Gastroesophageal sphincter (tissue), 4 donors: ENCODE measurements at regions not wholly inside any gene's neighbourhood (a gene's known extent, or its start where the extent isn't known, plus 50 kb on each side); places are given as distances from the start of the nearest gene placed in this dataset.

Source experiments
- ATAC-seq: fragments of 150-250 bp; one replicate; pipeline ENCODE4 v1.9.1; 2016; ENCODE audit warnings: mild to moderate bottlenecking, moderate library complexity
- H3K27ac ChIP-seq, 4 donors: fragments of 200-600 bp; sonication (generic) in 3 of 4; 1 replicate in 3 of 4; 2 replicates in 1 of 4; pipeline ENCODE4 v1.5.1; 2016 to 2019
- H3K27me3 ChIP-seq: fragments of 200-600 bp; sonication (generic); one replicate; pipeline ENCODE4 v1.5.1; 2019
- H3K36me3 ChIP-seq, 2 donors: fragments of 200-600 bp; sonication (generic); one replicate each; pipeline ENCODE4 v1.5.1; 2019; ENCODE audit warnings: control low read depth in 1 of 2
- H3K4me1 ChIP-seq, 3 donors: fragments of 200-600 bp; sonication (generic); 1 replicate in 2 of 3; 2 replicates in 1 of 3; pipeline ENCODE4 v1.5.1; 2016 to 2019; ENCODE audit warnings: control low read depth in 2 of 3
- H3K4me3 ChIP-seq, 2 donors: fragments of 200-600 bp; sonication (generic); one replicate each; pipeline ENCODE4 v1.5.1; 2019; ENCODE audit warnings: mild to moderate bottlenecking in 1 of 2, moderate library complexity in 1 of 2
- H3K9me3 ChIP-seq, 3 donors: fragments of 200-600 bp; sonication (generic); one replicate each; pipeline ENCODE4 v1.5.1; 2017 to 2019; ENCODE audit warnings: control low read depth in 2 of 3
- CTCF ChIP-seq, 4 experiments: fragments of 200-600 bp in 2 of 4; fragments of 450-650 bp in 2 of 4; sonication (generic) in 1 of 4; IDR thresholded peaks; one replicate each; pipeline ENCODE4 v1.5.1; 2017 to 2019; ENCODE audit warnings: antibody characterized with exemption in 4 of 4, mild to moderate bottlenecking in 2 of 4, moderate library complexity in 2 of 4
- EP300 ChIP-seq: sonication (generic); formaldehyde crosslinking; IDR thresholded peaks from one replicate; pipeline ENCODE4 v1.6.1; 2017; ENCODE audit warnings: antibody characterized with exemption, mild to moderate bottlenecking
- POLR2A ChIP-seq, 2 donors: fragments of 450-650 bp; IDR thresholded peaks; one replicate each; pipeline ENCODE4 v1.6.1; 2017; ENCODE audit warnings: antibody characterized with exemption in 2 of 2, mild to moderate bottlenecking in 2 of 2, moderate library complexity in 1 of 2
- POLR2AphosphoS5 ChIP-seq: sonication (generic); formaldehyde crosslinking; IDR thresholded peaks from one replicate; pipeline ENCODE4 v1.6.1; 2017; ENCODE audit warnings: antibody characterized with exemption
- WGBS, 2 donors: methylation state at CpG; one replicate each; pipeline ENCODE4 v1.1.5; 2018; ENCODE audit warnings: low coverage in 1 of 2; 5-methylcytosine and 5-hydroxymethylcytosine counted together

GRCh38 chr14:53628261-53628660 is 328.4 kb downstream of the BMP4 start:
- 58 to 60% methylated on average over 1 of the region's 1 CpG for WGBS, 2 donors
- no peaks in the 10 kb centered on the region for H3K36me3 ChIP-seq
- H3K4me1 ChIP-seq: peaks cover 0 to 8% (median 0%) of the 10 kb centered on the region in 3 donors
- H3K4me3 ChIP-seq: no peak overlapping the region
- H3K9me3 ChIP-seq: no peaks in the 10 kb centered on the region
- no peak for ATAC-seq
- TF ChIP-seq CTCF (IDR thresholded peaks at IDR 0.05): no peak
- TF ChIP-seq EP300: no peak
- TF ChIP-seq POLR2AphosphoS5: no peak
- TF ChIP-seq POLR2A (IDR thresholded peaks at IDR 0.05): no peak
- H3K27me3 ChIP-seq: no peaks in the 10 kb centered on the region
- H3K27ac ChIP-seq: no peak overlapping the region

- TF ChIP-seq EP300 (no peak), CTCF (IDR thresholded peaks at IDR 0.05) (no peak), POLR2AphosphoS5 (no peak), POLR2A (IDR thresholded peaks at IDR 0.05) (no peak)
These were observed 329.9 kb downstream of the BMP4 start for GRCh38 chr14:53626761-53627160.

GRCh38 chr14:53622447-53622846 is 334.2 kb downstream of the BMP4 start:
- TF ChIP-seq EP300 (no peak), CTCF (IDR thresholded peaks at IDR 0.05) (no peak), POLR2AphosphoS5 (no peak), POLR2A (IDR thresholded peaks at IDR 0.05) (no peak)
- Histone ChIP-seq H3K27ac (no peak overlapping the region), H3K9me3 (no peaks in the 10 kb centered on the region), H3K4me1 (peaks cover 0 to 15% (median 8%) of the 10 kb centered on the region in 3 donors), H3K36me3 (no peaks in the 10 kb centered on the region), H3K4me3 (no peak overlapping the region), H3K27me3 (no peaks in the 10 kb centered on the region)
- 79 to 92% methylated on average over 3 of the region's 3 CpGs for WGBS, 2 donors
- ATAC-seq: no peak

More at GRCh38 chr14:53626761-53627160, 329.9 kb downstream of the BMP4 start:
- Histone ChIP-seq H3K36me3 (no peaks in the 10 kb centered on the region), H3K27me3 (no peaks in the 10 kb centered on the region), H3K27ac (no peak overlapping the region), H3K9me3 (no peaks in the 10 kb centered on the region), H3K4me1 (peaks cover 0 to 8% (median 0%) of the 10 kb centered on the region in 3 donors), H3K4me3 (no peak overlapping the region)
- whole genome bisulfite sequencing, 2 donors: 88 to 92% methylated on average over 1 to 2 of the region's 2 CpGs
- no peak for ATAC-seq

DNA sequence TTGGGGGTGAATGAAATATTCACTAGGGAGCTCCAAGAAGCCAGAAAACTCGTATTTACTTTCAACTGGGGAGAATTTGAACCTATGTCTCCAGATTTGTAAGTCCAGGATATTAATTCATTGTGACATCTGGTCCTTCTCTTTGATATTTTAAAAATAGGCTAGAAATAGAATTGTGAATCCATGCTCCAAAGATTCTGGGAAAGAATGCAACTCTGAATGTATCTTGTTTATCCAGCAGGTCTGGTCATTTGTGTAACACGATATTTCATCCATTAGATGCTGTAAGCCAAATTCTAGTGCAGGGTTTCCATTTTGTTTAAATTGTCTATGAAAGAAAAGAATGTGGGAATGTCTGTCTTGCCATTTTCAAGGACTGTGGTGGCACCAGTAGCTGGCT is 334.7 kb downstream of the BMP4 start:
- H3K9me3 ChIP-seq: no peaks in the 10 kb centered on the region
- no peaks in the 10 kb centered on the region for H3K27me3 ChIP-seq
- peaks cover 0 to 15% (median 8%) of the 10 kb centered on the region in 3 donors for H3K4me1 ChIP-seq
- no peak for TF ChIP-seq CTCF (IDR thresholded peaks at IDR 0.05)
- TF ChIP-seq POLR2AphosphoS5: no peak
- TF ChIP-seq EP300: no peak
- no peak for TF ChIP-seq POLR2A (IDR thresholded peaks at IDR 0.05)
- ATAC-seq: no peak
- H3K4me3 ChIP-seq: no peak overlapping the region
- WGBS, 2 donors: 40 to 62% methylated on average over 1 to 2 of the region's 2 CpGs
- H3K36me3 ChIP-seq: no peaks in the 10 kb centered on the region
- no peak overlapping the region for H3K27ac ChIP-seq

- no peak for ATAC-seq
- H3K36me3 ChIP-seq: no peaks in the 10 kb centered on the region
- no peaks in the 10 kb centered on the region for H3K9me3 ChIP-seq
- H3K4me3 ChIP-seq: no peak overlapping the region
- WGBS, 2 donors: 79 to 86% methylated on average over 2 to 3 of the region's 3 CpGs
- no peak overlapping the region for H3K27ac ChIP-seq
- TF ChIP-seq POLR2AphosphoS5 (no peak), EP300 (no peak), POLR2A (IDR thresholded peaks at IDR 0.05) (no peak), CTCF (IDR thresholded peaks at IDR 0.05) (no peak)
- peaks cover 0 to 15% (median 8%) of the 10 kb centered on the region in 3 donors for H3K4me1 ChIP-seq
- H3K27me3 ChIP-seq: no peaks in the 10 kb centered on the region
These were observed 335.2 kb downstream of the BMP4 start for GRCh38 chr14:53621433-53621832.
